ENCODE measurements at regions not wholly inside any gene's neighbourhood (a gene's known extent, or its start where the extent isn't known, plus 50 kb on each side); places are given as distances from the start of the nearest gene placed in this dataset.
"Not testable (repeated sequence)": the region's sequence is repeated elsewhere in the genome, so short reads cannot be mapped to it uniquely, and the experiment has no call there.

GRCh38 chr19:33866696-33867095, 70.0 kb downstream of the KCTD15 start:
- DNase-seq (no peak), ATAC-seq (ENCODE audit: insufficient read depth, low read depth) (no peak)
- Histone ChIP-seq H3K27me3 (ENCODE audit: insufficient read depth, low read length, poor library complexity) (no peaks in the 10 kb centered on the region), H3K4me3 (ENCODE audit: low read depth in 1 of 2, low read length in 2 of 2) (no peak overlapping the region), H3K9ac (ENCODE audit: low read depth, low read length) (no peak overlapping the region), H3K36me3 (ENCODE audit: insufficient read depth, low read length) (no peaks in the 10 kb centered on the region), H4K20me1 (ENCODE audit: insufficient read depth, low read length) (no peaks in the 10 kb centered on the region), H3K27ac (ENCODE audit: low read length) (no peak overlapping the region), H2AFZ (ENCODE audit: low read depth, low read length) (no peak overlapping the region), H3K79me2 (ENCODE audit: insufficient read depth, low read length) (no peaks in the 10 kb centered on the region), H3K9me3 (ENCODE audit: insufficient read depth, low read length, severe bottlenecking) (no peaks in the 10 kb centered on the region), H3K4me1 (ENCODE audit: insufficient read depth, low read length) (no peaks in the 10 kb centered on the region), H3K4me2 (ENCODE audit: insufficient read depth, low read length) (no peak overlapping the region)
- no peak for TF ChIP-seq CTCF (IDR thresholded peaks at IDR 0.05; ENCODE audit: borderline replicate concordance, extremely low read depth, low read length, poor library complexity, severe bottlenecking)
- TF ChIP-seq EZH2 (IDR thresholded peaks at IDR 0.05; ENCODE audit: borderline replicate concordance, low read depth, low read length, severe bottlenecking) = no peak

- H2AFZ ChIP-seq (ENCODE audit: low read depth, low read length) = no peak overlapping the region
- ATAC-seq (ENCODE audit: insufficient read depth, low read depth) (no peak), DNase-seq (no peak)
- H4K20me1 ChIP-seq (ENCODE audit: insufficient read depth, low read length) = no peaks in the 10 kb centered on the region
- no peaks in the 10 kb centered on the region for H3K9me3 ChIP-seq (ENCODE audit: insufficient read depth, low read length, severe bottlenecking)
- no peak overlapping the region for H3K4me3 ChIP-seq (ENCODE audit: low read depth in 1 of 2, low read length in 2 of 2)
- no peak overlapping the region for H3K4me2 ChIP-seq (ENCODE audit: insufficient read depth, low read length)
- H3K79me2 ChIP-seq (ENCODE audit: insufficient read depth, low read length) = no peaks in the 10 kb centered on the region
- H3K27me3 ChIP-seq (ENCODE audit: insufficient read depth, low read length, poor library complexity) = no peaks in the 10 kb centered on the region
- no peaks in the 10 kb centered on the region for H3K4me1 ChIP-seq (ENCODE audit: insufficient read depth, low read length)
- H3K9ac ChIP-seq (ENCODE audit: low read depth, low read length) = no peak overlapping the region
- TF ChIP-seq CTCF (IDR thresholded peaks at IDR 0.05; ENCODE audit: borderline replicate concordance, extremely low read depth, low read length, poor library complexity, severe bottlenecking) (no peak), EZH2 (IDR thresholded peaks at IDR 0.05; ENCODE audit: borderline replicate concordance, low read depth, low read length, severe bottlenecking) (no peak)
- H3K36me3 ChIP-seq (ENCODE audit: insufficient read depth, low read length) = no peaks in the 10 kb centered on the region
- no peak overlapping the region for H3K27ac ChIP-seq (ENCODE audit: low read length)
These were observed 71.5 kb downstream of the KCTD15 start for GRCh38 chr19:33868076-33868735.

- no peak for TF ChIP-seq CTCF (IDR thresholded peaks at IDR 0.05; ENCODE audit: borderline replicate concordance, extremely low read depth, low read length, poor library complexity, severe bottlenecking)
- no peak for TF ChIP-seq EZH2 (IDR thresholded peaks at IDR 0.05; ENCODE audit: borderline replicate concordance, low read depth, low read length, severe bottlenecking)
- Histone ChIP-seq H3K79me2 (ENCODE audit: insufficient read depth, low read length) (no peaks in the 10 kb centered on the region), H3K9ac (ENCODE audit: low read depth, low read length) (no peak overlapping the region), H3K4me1 (ENCODE audit: insufficient read depth, low read length) (no peaks in the 10 kb centered on the region), H3K27me3 (ENCODE audit: insufficient read depth, low read length, poor library complexity) (no peaks in the 10 kb centered on the region), H2AFZ (ENCODE audit: low read depth, low read length) (no peak overlapping the region), H3K4me3 (ENCODE audit: low read depth in 1 of 2, low read length in 2 of 2) (no peak overlapping the region), H3K4me2 (ENCODE audit: insufficient read depth, low read length) (no peak overlapping the region), H3K36me3 (ENCODE audit: insufficient read depth, low read length) (no peaks in the 10 kb centered on the region), H3K27ac (ENCODE audit: low read length) (no peak overlapping the region), H3K9me3 (ENCODE audit: insufficient read depth, low read length, severe bottlenecking) (no peaks in the 10 kb centered on the region), H4K20me1 (ENCODE audit: insufficient read depth, low read length) (no peaks in the 10 kb centered on the region)
- DNase-seq = no peak
- no peak for ATAC-seq (ENCODE audit: insufficient read depth, low read depth)
These were observed 72.2 kb downstream of the KCTD15 start for GRCh38 chr19:33868788-33869412.

GRCh38 chr19:33870298-33870932, 73.7 kb downstream of the KCTD15 start:
- not testable (repeated sequence) for ATAC-seq (ENCODE audit: insufficient read depth, low read depth)

More at GRCh38 chr19:33870298-33870932, 73.7 kb downstream of the KCTD15 start:
- H4K20me1 ChIP-seq (ENCODE audit: insufficient read depth, low read length); H3K9ac ChIP-seq (ENCODE audit: low read depth, low read length); H3K27me3 ChIP-seq (ENCODE audit: insufficient read depth, low read length, poor library complexity); H3K9me3 ChIP-seq (ENCODE audit: insufficient read depth, low read length, severe bottlenecking); H3K4me2 ChIP-seq (ENCODE audit: insufficient read depth, low read length); H2AFZ ChIP-seq (ENCODE audit: low read depth, low read length); H3K4me1 ChIP-seq (ENCODE audit: insufficient read depth, low read length); H3K27ac ChIP-seq (ENCODE audit: low read length); H3K79me2 ChIP-seq (ENCODE audit: insufficient read depth, low read length); DNase-seq; H3K36me3 ChIP-seq (ENCODE audit: insufficient read depth, low read length); H3K4me3 ChIP-seq (ENCODE audit: low read depth in 1 of 2, low read length in 2 of 2): not testable (repeated sequence)
